CD1c-positive myeloid dendritic cell (primary cell): ENCODE measurements at regions not wholly inside any gene's neighbourhood (a gene's known extent, or its start where the extent isn't known, plus 50 kb on each side); places are given as distances from the start of the nearest gene placed in this dataset.
"Not testable (repeated sequence)": the region's sequence is repeated elsewhere in the genome, so short reads cannot be mapped to it uniquely, and the experiment has no call there.

Experiments
- DNase-seq: peaks from one replicate; pipeline ENCODE4 v3.0.0-alpha.2; 2016; ENCODE audit errors: extremely low spot score

DNA sequence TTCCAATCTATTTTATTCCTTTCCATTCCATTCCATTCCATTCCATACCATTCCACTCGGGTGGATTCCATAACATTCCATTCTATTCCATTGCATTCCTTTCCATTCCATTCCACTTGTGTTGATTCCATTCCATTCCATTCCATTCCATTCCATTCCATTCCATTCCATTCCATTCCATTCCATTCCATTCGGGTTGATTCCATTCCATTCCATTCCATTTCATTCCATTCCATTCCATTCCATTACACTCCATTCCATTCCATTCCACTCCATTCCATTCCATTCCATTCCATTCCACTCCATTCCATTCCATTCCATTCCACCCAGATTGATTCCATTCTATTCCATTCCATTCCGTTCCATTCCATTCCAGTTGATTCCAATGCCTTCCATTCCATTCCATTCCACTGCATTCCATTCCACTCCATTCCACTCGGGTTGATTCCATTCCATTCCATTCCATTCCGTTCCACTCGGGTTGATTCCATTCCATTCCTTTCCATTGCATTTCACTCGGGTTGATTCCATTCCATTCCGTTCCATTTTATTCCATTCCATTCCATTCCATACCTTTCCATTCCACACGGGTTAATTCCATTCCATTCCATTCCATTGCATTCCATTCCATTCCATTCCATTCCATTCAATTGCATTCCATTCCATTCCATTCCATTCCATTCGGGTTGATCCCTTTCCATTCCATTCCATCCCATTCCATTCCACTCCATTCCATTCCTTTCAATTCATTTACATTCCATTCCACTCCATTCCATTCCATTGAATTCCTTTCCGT, 168.4 kb downstream of the CWH43 start:
- DNase-seq: peak; percentile 73

DNA sequence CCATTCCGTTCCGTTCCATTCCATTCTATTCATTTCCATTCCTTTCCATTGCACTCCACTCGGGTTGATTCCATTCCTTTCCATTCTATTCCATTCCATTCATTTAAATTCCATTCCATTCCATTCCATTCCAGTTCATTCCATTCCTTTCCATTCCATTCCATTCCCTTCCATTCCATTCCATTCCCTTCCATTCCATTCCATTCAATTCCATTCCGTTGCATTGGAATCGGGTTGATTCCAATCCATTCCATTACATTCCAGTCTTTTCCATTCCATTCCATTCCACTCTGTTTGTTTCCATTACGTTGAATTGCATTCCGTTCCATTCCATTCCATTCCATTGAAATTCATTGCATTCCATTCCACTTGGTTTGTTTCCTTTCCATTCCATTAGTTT, 169.2 kb downstream of the CWH43 start:
- DNase-seq: not testable (repeated sequence)

DNA sequence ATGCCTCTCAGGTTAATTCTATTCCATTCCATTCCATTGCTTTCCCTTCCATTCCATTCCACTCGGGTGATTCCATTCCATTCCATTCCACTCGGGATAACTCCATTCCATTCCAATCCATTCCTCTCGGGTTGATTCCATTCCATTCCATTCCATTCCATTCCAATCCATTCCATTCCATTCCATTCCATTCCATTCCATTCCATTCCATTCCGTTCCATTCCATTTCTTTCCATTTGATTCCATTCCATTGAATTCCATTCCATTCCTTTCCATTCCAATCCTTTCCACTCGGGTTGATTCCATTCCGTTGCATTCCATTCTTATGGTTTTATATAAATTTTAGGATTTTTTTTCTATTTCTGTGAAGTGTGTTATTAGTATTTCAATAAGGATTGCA, 170.2 kb downstream of the CWH43 start:
- DNase-seq: not testable (repeated sequence)

DNA sequence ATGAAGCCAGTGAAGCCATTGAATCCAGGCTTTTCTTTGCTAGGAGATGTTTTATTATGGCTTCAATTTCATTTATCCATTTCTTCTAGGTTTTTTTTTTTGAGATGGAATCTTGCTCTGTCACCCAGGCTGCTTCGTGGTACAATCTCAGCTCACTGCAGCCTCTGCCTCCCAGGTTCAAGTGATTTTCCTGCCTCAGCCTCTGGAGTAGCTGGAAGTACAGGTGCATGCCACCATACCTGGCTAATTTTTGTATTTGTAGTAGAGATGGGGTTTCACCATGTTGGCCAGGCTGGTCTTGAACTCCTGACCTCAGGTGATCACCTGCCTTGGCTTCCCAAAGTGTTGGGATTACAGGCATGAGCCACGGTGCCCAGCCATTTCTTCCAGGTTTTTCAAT, 171.6 kb downstream of the CWH43 start:
- not testable (repeated sequence) for DNase-seq

DNA sequence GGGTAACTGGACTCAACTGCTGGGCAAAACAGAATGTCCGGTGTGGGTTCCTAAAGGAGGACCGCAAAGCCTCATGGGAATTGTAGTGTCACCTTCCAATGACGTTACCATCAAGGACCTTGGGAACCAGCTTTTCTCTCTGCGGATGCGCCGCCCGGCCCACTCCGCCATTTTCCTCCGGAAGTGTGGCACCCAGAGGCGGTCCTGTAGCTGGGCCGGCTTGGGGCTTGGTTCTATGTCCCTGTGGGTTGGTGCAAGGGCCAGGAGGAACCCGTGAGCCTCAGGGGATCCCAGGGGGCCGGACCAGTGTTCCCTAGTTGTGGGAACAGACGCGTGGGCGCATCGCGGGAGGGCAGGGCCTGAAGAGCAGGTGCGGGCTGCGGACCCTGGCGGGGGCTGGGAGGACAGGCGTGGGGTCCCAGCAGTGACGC, 175.1 kb downstream of the CWH43 start:
- DNase-seq: not testable (repeated sequence)

DNA sequence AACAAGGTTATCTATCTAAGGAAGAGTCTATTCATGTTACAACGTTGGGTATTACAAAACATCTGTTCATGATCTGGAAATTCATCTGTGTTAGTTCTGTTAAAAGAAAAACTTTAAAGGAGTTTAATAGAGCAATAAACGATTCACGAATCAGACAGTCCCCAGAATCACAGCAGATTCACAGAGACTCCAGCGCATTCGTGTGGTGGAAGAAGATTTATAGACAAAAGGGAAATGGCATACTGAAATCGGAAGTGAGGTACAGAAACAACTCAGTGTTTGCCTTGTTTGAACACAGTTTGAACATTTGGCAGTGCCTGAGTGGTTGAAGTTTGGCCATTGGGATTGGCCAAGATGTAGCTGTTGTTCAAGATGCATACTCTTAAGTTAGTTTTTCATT, 178.8 kb downstream of the CWH43 start:
- not testable (repeated sequence) for DNase-seq

DNA sequence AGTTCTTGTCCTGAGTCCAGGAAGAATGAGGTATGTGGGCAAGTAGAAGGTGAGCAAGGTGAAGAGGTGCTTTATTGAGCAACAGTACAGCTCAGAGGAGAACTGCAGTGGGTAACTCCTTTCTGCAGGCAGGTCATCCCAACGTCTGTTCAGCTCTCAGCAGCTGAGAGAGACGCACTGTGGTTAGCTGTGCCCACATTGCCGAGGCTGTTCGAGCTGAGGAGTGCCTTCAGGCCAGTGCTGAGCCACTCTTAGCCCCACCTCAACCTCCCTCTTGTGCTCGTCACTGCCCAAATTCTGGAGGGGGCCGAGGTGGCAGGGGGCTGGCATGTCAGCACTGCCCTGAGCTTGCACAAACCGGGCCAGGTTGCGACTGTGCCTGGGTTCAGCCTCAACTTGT, 191.8 kb downstream of the CWH43 start:
- not testable (repeated sequence) for DNase-seq

DNA sequence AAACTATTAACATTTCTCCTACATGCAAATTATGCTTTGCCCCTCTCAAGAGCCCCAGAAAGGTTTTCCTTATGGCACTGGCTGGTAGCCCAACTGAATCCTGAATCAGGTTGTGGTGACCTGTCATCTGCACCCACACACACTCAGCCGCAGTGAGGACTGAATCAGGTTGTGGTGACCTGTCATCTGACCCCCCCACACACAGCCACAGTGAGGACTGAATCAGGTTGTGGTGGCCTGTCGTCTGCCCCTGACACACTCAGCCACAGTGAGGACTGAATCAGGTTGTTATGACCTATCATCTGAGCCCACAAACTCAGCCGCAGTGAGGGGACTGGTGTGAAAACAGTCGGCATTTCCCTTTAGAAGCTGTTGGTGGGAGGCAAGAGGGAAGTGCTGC, 195.0 kb downstream of the CWH43 start:
- DNase-seq: not testable (repeated sequence)

DNA sequence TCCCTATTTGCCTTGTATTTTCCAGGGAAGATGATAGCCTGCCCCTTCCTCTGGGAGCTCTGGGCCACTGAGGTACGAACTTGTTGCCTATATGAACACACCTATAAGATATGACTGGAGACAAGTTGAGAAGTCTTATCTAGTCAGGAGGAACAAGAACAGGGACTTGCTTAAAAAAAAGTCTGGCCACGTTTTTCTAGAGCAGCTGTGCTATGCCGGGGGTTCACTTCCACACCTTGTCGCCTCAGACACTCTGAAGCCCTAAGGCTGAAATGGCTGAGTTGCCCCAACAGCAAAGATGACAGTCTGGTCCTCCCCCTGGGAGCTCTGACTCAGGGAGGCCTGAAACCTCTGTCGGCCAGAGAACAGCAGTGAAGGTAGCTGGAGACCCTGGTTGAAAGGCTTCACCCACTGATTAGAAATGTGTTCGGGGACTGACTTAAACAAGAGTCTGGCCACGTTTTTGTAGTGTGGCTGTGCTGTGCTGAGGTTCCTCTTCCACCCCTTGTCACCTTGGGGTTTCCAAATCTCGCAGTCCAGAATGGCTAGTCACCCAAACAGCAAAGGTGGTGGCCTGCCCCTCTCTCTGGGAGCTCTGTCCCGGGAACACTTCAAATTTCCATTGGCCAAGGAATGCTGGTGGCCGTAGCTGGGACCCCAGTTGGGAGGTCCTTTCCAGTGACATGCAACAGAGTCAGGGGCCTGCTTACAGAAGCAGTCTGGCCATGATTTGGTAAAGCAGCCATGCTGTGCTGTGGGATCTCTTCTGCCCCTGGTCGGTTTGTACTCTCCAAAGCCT, 225.5 kb downstream of the CWH43 start:
- not testable (repeated sequence) for DNase-seq

DNA sequence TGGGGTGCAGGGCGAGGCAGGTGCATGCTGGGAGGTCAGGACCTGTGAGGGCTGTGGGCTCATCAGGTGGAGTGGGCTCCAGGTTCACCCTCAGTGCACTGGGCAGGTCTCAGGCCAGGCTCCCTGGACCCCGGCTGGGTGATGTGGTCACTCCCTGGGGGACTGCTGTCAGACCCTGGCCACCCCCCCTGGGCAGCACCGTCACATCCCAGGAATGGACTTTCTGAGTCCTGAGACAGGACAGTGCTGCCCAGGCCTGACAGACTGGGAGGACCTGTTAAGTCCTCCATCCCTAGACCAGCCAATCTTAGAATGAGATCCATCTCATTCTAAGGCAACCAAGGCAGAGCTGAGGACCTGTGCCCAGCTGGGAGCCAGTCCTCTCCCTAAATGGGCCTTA, 227.2 kb downstream of the CWH43 start:
- not testable (repeated sequence) for DNase-seq

DNA sequence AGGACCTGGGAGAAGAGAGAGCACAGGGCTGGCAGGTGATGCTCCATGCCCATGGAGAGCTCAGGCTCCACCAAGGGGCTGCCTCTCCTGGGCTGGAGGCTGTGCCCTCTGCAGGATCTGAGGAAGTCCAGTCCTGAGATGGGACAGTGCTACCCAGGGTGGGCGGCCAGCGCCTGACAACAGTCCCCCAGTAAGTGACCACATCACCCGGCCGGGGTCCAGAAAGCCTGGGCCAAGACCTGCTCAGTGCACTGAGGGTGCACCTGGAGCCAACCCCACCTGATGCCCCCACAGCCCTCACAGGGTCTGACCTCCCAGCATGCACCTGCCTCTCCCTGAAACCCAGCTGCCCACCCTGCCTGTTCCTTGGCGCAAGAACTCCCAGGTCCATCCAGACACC, 227.7 kb downstream of the CWH43 start:
- DNase-seq: not testable (repeated sequence)

DNA sequence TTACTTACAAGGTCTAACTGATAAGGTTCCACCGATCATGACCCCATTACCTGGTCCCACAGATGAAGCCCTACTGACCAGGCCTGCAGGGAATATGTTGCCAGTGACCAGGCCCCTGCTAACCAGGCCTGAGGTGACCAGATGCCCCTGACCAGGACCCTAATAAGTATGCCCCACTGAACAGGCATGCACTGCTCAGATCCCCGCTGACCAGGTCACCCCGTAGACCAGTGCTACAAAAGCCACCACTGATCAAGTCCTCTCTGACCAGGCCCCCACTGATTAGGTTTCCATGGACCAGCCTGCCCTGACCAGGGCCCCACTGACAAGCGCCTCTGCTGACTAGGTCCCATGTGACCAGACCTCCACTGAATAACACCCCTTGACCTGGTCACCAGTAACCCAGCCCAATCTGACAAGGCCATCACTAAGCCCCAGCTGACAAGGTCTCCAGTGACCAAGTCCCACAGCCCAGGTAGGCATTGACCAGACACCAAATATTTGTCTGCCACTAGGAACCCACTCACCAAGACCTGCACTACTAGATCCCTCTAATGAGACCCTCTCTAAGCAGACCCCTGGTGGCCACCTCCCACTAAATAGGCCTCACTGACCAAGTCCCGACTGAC, 228.5 kb downstream of the CWH43 start:
- not testable (repeated sequence) for DNase-seq

DNA sequence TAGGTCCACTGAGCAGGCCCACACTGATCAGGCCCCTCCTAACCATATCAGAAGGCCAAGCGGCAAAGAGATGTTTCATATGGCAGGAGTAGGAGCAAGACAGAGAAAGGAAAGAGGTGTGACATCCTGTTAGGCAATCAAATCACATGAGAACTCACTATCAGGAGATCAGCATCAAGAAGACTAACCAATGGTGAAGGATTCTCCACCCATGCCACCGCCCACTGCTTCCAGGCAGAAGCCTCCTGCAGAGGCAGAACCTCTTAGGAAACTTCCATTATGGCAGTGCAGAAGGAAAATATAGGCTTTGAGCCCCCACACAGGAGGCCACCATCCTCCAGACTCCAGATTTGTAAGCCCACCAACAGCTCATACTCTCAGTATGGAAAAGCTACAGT, 229.0 kb downstream of the CWH43 start:
- DNase-seq: not testable (repeated sequence)

DNA sequence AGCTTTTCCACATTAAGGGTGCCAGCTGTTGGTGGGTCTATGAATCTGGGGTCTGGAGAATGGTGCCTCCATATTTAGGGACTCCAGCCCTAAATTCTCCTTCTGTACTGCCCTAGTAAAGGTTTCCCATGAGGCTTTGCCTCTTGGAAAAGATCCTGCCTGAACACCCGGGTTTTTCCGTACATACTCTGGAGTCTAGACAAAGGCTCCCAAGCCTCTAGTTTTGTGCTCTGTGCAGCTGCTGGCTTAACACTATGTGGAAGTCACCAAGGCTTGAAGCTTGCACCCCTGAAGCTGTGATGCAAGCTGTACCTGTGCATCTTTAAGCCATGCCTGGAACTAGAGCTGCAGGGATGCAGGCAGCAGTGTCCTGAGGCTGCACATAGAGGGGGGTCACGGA, 230.5 kb downstream of the CWH43 start:
- DNase-seq: not testable (repeated sequence)

DNA sequence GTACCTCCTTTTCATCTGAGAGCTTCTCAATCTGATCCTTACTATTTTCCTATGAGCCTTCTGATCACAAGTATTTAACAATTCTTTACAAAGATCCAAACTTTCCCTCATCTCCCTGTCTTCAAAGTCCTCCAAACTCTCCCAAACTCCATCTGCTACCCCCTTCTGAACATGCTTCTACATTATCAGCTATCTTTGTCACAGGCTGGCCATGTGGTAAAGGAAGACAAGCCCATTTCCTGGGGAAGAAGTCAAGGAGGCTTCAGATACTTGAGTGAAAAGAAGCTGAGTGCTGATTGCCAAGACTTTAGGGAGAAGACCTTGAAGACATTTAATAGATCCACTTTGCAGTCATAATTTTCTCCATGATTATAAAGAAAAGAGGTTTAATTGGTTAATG, 231.4 kb downstream of the CWH43 start:
- DNase-seq: no peak

DNA sequence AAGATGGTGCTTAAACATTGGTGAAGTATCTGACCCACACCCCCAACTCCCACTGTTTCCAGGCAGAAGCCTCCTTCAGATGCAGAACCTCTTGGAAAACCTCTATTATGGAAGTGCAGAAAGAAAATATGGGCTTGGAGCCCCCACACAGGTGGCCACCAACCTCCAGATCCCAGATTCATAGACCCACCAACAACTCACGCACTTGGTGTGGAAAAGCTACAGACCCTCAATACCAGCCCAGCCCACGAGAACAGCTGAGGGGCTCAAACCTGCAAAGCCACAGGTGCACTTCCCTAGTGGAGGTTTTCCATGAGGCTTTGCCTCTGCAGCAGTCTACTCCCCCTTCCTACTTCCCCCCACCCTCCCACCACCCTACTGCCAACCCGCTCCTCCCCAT, 232.0 kb downstream of the CWH43 start:
- not testable (repeated sequence) for DNase-seq

DNA sequence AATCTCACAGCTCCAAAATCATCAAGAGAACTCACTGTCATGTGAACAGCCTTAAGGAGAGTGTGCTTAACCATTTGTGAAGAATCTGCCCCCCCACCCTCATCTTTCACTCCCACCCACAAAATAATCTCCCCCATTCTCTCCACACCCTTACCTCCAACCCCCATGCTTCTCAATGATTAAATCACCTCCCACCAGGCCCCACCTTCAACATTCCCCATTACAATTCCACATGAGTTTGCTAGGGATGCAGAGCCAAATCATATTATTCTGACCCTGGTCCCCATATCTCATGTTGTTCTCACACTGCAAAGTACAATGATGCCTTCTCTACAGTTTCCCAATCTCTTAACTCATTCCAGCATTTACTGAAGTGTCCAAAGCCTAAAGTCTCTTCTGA, 232.9 kb downstream of the CWH43 start:
- not testable (repeated sequence) for DNase-seq

DNA sequence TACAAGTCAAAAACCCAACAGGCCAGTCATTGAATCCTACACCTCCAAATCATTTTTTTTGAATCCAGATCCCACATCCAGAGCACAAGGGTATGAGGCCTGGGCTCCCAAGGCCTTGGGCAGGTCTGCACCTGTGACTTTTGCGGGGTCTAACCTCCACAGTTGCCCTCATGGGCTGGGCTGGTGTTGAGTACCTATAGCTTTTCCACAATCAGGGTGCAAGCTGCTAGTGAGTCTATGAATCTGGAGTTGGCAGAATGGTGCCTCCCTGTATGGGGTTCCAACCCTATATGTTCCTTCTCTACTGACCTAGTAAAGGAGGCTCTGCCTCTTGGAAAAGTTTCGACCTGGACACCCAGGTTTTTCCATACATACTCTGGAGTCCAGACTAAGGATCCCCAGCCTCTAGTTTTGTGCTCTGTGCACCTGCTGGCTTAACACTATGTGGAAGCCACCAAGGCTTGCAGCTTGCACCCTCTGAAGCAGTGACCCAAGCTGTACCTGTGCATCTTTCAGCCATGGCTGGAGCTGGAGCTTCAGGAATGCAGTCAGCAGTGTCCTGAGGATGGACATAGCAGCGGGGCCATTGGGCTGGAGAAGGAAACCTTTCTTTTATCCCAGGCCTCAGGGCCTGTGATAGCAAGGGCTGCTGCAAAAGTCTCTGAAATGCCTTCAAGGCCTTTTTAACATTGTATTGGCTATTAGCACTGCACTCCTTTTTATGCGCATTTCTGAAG, 233.6 kb downstream of the CWH43 start:
- DNase-seq: not testable (repeated sequence)

DNA sequence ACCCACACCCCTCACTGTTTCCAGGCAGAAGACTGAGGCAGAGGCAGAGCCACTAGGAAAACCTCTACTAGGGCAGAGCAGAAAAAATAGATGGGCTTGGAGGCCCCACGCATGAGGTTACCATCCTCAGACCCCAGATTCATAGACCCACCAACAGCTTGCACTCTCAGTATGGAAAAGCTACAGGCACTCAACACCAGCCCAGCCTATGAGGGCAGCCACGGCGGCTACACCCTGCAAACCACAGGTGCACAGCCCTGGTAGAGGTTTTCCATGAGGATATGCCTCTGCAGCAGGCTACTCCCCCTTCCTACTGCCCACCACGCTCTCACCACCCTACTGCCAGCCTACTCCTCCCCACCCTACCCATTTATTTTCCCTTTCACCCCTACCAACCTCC, 235.1 kb downstream of the CWH43 start:
- DNase-seq: no peak

DNA sequence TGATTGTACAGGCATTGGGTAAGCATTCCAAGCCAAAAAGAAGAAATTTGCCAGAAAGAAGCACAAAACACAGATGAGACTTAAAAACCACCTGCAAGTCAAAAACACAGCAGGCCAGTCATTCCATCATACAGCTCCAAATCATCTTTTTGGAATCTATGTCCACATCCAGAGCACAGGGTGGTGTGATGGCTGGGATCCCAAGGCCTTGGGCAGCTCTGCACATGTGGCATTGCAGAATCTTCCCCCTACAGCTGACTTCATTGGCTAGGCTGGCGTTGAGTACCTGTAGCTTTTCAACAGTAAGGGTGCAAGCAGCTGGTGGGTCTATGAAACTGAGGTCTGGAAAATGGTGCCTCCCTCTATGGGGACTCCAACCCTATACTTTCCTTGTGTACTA, 236.7 kb downstream of the CWH43 start:
- DNase-seq: not testable (repeated sequence)

DNA sequence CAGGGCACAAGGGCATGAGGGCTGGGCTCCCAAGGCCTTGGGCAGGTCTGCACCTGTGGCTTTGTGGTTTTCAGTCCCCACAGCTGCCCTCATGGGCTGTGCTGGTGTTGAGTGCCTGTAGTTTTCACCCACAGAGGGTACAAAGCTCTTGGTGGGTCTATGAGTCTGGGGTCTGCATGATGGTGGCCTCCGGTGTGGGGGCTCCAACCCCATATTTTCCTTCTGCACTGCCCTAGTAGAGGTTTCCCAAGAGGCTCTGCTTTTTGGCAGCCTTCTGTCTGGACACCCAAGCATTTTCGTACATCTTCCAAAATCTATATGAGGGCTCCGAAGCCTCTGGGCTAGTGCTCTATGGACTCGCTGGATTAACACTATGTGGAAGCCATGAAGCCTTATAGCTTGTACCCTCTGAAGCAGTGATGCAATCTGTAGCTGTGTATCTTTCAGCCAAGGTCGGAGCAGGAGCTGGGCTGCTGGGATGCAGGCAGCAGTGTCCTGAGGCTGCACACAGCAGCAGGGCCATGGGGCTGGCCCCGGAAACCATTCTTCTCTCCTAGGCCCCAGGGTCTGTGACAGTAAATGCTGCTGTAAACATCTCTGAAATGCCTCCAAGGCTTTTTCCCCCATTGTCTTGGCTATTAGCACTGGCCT, 240.3 kb downstream of the CWH43 start:
- DNase-seq: not testable (repeated sequence)
